Thyroid gland (tissue), 4 donors: ENCODE measurements at regions not wholly inside any gene's neighbourhood (a gene's known extent, or its start where the extent isn't known, plus 50 kb on each side); places are given as distances from the start of the nearest gene placed in this dataset.

Experiments used
- POLR2A ChIP-seq, 2 donors: fragments of 450-650 bp; IDR thresholded peaks; one replicate each; pipeline ENCODE4 v1.6.1; 2017; ENCODE audit warnings: antibody characterized with exemption in 2 of 2, mild to moderate bottlenecking in 2 of 2, moderate library complexity in 1 of 2
- TF ChIP-seq, protein P1 (sequence below), 6 experiments: fragments of 200-600 bp in 3 of 6; fragments of 450-650 bp in 3 of 6; sonication (generic) in 3 of 6; IDR thresholded peaks; one replicate each; pipeline ENCODE4 v1.5.1; 2016 to 2019; ENCODE audit warnings: antibody characterized with exemption in 6 of 6, mild to moderate bottlenecking in 2 of 6, inconsistent platforms in 1 of 6, moderate library complexity in 1 of 6

DNA sequence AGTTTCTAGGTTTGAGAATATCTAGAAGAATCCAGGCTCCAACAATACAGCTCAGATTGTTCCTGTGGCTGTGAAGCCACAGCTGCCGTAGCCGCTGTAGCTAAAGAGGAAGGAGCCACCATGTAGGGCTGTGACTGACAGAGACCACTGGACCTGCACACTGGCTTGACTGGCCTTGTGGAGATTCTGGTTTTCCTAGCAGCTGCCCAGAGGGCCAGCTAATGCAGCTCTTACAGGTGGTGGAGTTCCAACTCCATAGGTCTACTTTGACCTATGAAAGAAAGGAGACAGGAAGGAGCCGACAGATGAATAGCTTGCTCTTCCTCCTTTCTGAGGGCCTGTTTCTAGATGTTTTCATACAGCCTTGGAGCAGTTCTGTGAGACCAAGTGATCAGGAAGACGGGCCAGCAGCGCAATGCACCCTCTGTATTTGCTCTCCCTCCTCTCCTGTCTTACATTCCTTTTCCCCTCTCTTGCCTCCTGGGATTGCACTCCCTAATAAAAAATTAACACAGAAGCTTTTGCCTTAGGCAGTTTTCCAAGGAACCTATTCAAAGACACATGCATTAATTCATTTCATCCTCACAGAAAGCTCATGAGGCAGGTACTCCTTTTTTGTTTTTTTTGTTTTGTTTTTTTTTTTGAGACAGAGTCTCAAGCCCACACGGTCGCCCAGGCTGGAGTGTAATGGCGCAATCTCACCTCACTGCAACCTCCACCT, 51.8 kb upstream of the MYB start:
- no peak for TF ChIP-seq POLR2A (IDR thresholded peaks at IDR 0.05)
- TF ChIP-seq, protein P1, sequence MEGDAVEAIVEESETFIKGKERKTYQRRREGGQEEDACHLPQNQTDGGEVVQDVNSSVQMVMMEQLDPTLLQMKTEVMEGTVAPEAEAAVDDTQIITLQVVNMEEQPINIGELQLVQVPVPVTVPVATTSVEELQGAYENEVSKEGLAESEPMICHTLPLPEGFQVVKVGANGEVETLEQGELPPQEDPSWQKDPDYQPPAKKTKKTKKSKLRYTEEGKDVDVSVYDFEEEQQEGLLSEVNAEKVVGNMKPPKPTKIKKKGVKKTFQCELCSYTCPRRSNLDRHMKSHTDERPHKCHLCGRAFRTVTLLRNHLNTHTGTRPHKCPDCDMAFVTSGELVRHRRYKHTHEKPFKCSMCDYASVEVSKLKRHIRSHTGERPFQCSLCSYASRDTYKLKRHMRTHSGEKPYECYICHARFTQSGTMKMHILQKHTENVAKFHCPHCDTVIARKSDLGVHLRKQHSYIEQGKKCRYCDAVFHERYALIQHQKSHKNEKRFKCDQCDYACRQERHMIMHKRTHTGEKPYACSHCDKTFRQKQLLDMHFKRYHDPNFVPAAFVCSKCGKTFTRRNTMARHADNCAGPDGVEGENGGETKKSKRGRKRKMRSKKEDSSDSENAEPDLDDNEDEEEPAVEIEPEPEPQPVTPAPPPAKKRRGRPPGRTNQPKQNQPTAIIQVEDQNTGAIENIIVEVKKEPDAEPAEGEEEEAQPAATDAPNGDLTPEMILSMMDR (IDR thresholded peaks at IDR 0.05): no peak
